PC-9 (cell line): ENCODE measurements at regions not wholly inside any gene's neighbourhood (a gene's known extent, or its start where the extent isn't known, plus 50 kb on each side); places are given as distances from the start of the nearest gene placed in this dataset.
"Not testable (repeated sequence)": the region's sequence is repeated elsewhere in the genome, so short reads cannot be mapped to it uniquely, and the experiment has no call there.

ENCODE experiments used
- BruUV-seq: library from RNA; stranded (reverse); fragments of 400-500 nt; replicated peaks from 2 replicates; lab custom pipeline; 2021; lab: Mats Ljungman, UMichigan
- CTCF ChIA-PET: fragments of 300-600 bp; sonication (Branson Sonifier 250); formaldehyde crosslinking; loops from one replicate; lab custom pipeline; 2022; ENCODE audit warnings: antibody characterized with exemption; lab: Charles Lee
- POLR2A ChIA-PET: fragments of 300-600 bp; sonication (Branson Sonifier 250); formaldehyde crosslinking; loops from one replicate; lab custom pipeline; 2022; ENCODE audit warnings: antibody characterized with exemption; ENCODE audit not compliant: unreplicated experiment; lab: Charles Lee
- DNase-seq, 2 experiments: peaks; one replicate each; pipeline versions ENCODE4 v3.0.0 to v3.0.0-alpha.2; 2015 to 2022; ENCODE audit warnings: mixed read lengths in 1 of 2
- H2AFZ ChIP-seq: fragments of 200-600 bp; sonication (generic); 2 replicates; pipeline ENCODE4 v1.8.1; 2017; ENCODE audit warnings: antibody characterized with exemption
- H3F3A ChIP-seq: fragments of 200-600 bp; sonication (generic); 2 replicates; pipeline ENCODE4 v1.8.1; 2017; ENCODE audit warnings: antibody characterized with exemption, mild to moderate bottlenecking, low read depth; ENCODE audit not compliant: insufficient read depth
- H3K27ac ChIP-seq: fragments of 200-600 bp; sonication (generic); 2 replicates; pipeline ENCODE4 v1.6.1; 2016; ENCODE audit warnings: mixed run types
- H3K27me3 ChIP-seq: fragments of 200-600 bp; sonication (generic); 2 replicates; pipeline ENCODE4 v1.6.1; 2016; ENCODE audit warnings: low read depth, mixed run types; ENCODE audit not compliant: insufficient read depth
- H3K36me3 ChIP-seq: fragments of 200-600 bp; sonication (generic); 2 replicates; pipeline ENCODE4 v1.6.1; 2016; ENCODE audit warnings: low read depth, mixed run types
- H3K4me1 ChIP-seq: fragments of 200-600 bp; sonication (generic); replicated peaks from 2 replicates; pipeline ENCODE4 v1.6.1; 2016; ENCODE audit warnings: mixed run types; ENCODE audit not compliant: insufficient read depth
- H3K4me2 ChIP-seq: fragments of 200-600 bp; sonication (generic); 2 replicates; pipeline ENCODE4 v1.6.1; 2017; ENCODE audit warnings: mixed run types
- H3K4me3 ChIP-seq: fragments of 200-600 bp; sonication (generic); 2 replicates; pipeline ENCODE4 v1.6.1; 2016; ENCODE audit warnings: mixed run types
- H3K79me2 ChIP-seq: fragments of 200-600 bp; sonication (generic); 2 replicates; pipeline ENCODE4 v1.6.1; 2017; ENCODE audit warnings: low read depth, mixed run types
- H3K9me2 ChIP-seq: fragments of 200-600 bp; sonication (generic); 2 replicates; pipeline ENCODE4 v1.8.1; 2017; ENCODE audit warnings: mild to moderate bottlenecking; ENCODE audit not compliant: insufficient read depth
- H3K9me3 ChIP-seq: fragments of 200-600 bp; sonication (generic); 2 replicates; pipeline ENCODE4 v1.8.1; 2016; ENCODE audit warnings: low read depth; ENCODE audit not compliant: insufficient read depth
- H4K20me1 ChIP-seq: fragments of 200-600 bp; sonication (generic); 2 replicates; pipeline ENCODE4 v1.8.1; 2017; ENCODE audit not compliant: insufficient read depth
- EZH2 ChIP-seq: fragments of 200-600 bp; sonication (generic); IDR thresholded peaks from 2 replicates; pipeline ENCODE4 v1.8.0; 2017; ENCODE audit warnings: antibody characterized with exemption, low read depth
- intact Hi-C: fragments of 100-400 bp; cut with micrococcal nuclease; formaldehyde crosslinking; loops from one replicate; pipeline ENCODE4 v1.10.0; 2022; ENCODE audit not compliant: unreplicated experiment
- TF ChIP-seq, protein P1 (sequence below): fragments of 200-600 bp; sonication (generic); conservative IDR thresholded peaks from 2 replicates; pipeline ENCODE4 v1.6.1; 2017; ENCODE audit warnings: mixed run types, antibody characterized with exemption, mild to moderate bottlenecking, moderate library complexity

DNA sequence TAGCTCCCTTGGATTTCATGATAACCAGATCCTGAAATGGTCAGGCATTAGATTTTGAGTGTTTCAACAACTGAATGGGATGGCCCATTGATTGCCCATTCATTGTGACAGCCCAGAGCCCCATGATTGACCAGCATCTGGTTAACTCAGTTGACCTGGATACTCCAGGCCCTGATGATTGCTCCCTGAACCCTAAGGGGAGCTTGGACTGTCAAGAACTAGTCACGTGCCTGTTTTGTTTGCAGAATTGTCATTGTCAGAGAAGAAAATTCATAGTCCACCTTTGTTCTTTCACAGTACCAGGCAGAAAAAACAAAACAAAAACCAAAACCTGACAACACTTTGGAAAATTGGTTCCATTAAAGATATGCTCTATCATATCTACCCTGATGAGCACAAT lies 241.3 kb upstream of the ONECUT1 start:
- Histone ChIP-seq H3K4me2 (no peak overlapping the region), H3K27me3 (no peaks in the 10 kb centered on the region), H3K4me3 (no peak overlapping the region), H3K9me2 (no peaks in the 10 kb centered on the region), H3K9me3 (no peaks in the 10 kb centered on the region), H4K20me1 (no peaks in the 10 kb centered on the region), H3K79me2 (no peaks in the 10 kb centered on the region), H3F3A (no peaks in the 10 kb centered on the region), H3K4me1 (no peaks in the 10 kb centered on the region), H3K36me3 (no peaks in the 10 kb centered on the region), H3K27ac (no peak overlapping the region), H2AFZ (no peak overlapping the region)
- CTCF ChIA-PET: no interaction called here
- BruUV-seq: no TSS peak
- TF ChIP-seq, protein P1, sequence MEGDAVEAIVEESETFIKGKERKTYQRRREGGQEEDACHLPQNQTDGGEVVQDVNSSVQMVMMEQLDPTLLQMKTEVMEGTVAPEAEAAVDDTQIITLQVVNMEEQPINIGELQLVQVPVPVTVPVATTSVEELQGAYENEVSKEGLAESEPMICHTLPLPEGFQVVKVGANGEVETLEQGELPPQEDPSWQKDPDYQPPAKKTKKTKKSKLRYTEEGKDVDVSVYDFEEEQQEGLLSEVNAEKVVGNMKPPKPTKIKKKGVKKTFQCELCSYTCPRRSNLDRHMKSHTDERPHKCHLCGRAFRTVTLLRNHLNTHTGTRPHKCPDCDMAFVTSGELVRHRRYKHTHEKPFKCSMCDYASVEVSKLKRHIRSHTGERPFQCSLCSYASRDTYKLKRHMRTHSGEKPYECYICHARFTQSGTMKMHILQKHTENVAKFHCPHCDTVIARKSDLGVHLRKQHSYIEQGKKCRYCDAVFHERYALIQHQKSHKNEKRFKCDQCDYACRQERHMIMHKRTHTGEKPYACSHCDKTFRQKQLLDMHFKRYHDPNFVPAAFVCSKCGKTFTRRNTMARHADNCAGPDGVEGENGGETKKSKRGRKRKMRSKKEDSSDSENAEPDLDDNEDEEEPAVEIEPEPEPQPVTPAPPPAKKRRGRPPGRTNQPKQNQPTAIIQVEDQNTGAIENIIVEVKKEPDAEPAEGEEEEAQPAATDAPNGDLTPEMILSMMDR: no peak
- TF ChIP-seq EZH2: no peak
- no peak for DNase-seq
- POLR2A ChIA-PET: no interaction called here
- intact Hi-C loops: no loop called here

DNA sequence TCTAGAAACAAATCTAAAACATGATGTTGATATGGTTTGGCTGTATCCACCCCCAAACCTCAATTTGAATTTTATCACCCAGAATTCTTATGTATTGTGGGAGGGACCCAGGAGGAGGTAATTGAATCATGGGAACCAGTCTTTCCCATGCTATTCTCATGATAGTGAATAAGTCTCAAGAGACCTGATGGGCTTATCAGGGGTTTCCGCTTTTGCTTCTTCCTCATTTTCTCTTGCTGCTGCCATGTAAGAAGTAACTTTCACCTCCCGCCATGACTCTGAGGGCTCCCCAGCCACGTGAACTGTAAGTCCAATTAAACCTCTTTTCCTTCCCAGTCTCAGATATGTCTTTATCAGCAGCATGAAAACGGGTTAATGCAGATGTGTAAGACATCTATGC lies 232.7 kb upstream of the ONECUT1 start:
- POLR2A ChIA-PET: no interaction called here
- CTCF ChIA-PET: no interaction called here
- no TSS peak for BruUV-seq

DNA sequence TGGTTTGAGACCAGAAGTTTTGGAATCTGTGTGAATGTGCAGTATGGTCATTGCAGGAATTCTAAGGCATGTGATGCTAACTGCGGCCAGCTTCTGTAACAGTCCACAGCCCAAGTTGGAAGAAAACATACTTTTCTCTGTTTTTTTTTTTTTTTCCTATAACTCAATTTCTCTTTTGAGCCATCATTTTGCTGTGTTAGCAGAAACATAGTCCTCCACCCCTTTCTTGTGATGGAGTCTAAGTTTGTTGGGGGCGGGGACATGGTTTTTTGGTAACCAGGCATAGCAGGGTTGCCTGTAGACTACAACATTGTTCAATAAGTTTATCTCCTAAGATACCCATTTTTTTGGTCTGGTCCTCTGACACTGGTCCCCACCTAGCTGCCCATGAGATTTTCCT lies 223.2 kb upstream of the ONECUT1 start:
- Histone ChIP-seq H3K4me3 (no peak overlapping the region), H3K79me2 (no peaks in the 10 kb centered on the region), H3K9me3 (no peaks in the 10 kb centered on the region), H3F3A (no peaks in the 10 kb centered on the region), H3K27me3 (no peaks in the 10 kb centered on the region), H3K4me2 (no peak overlapping the region), H4K20me1 (no peaks in the 10 kb centered on the region), H3K36me3 (no peaks in the 10 kb centered on the region), H3K4me1 (no peaks in the 10 kb centered on the region), H2AFZ (no peak overlapping the region), H3K9me2 (no peaks in the 10 kb centered on the region), H3K27ac (no peak overlapping the region)
- DNase-seq: no peak
- no TSS peak for BruUV-seq
- intact Hi-C loops: no loop called here
- ChIA-PET POLR2A (no interaction called here), CTCF (no interaction called here)
- TF ChIP-seq EZH2: no peak
- TF ChIP-seq, protein P1: no peak

More for the DNA sequence above, 232.7 kb upstream of the ONECUT1 start:
- H3K4me3 ChIP-seq: no peak overlapping the region
- TF ChIP-seq, protein P1: no peak
- TF ChIP-seq EZH2: no peak
- H3K9me3 ChIP-seq: no peaks in the 10 kb centered on the region
- H3K4me2 ChIP-seq: no peak overlapping the region
- no peak for DNase-seq
- no peak overlapping the region for H2AFZ ChIP-seq
- H3F3A ChIP-seq: no peaks in the 10 kb centered on the region
- no peaks in the 10 kb centered on the region for H3K36me3 ChIP-seq
- H3K27me3 ChIP-seq: no peaks in the 10 kb centered on the region
- H3K27ac ChIP-seq: no peak overlapping the region
- intact Hi-C loops: no loop called here
- no peaks in the 10 kb centered on the region for H4K20me1 ChIP-seq
- no peaks in the 10 kb centered on the region for H3K9me2 ChIP-seq
- no peaks in the 10 kb centered on the region for H3K79me2 ChIP-seq
- no peaks in the 10 kb centered on the region for H3K4me1 ChIP-seq

DNA sequence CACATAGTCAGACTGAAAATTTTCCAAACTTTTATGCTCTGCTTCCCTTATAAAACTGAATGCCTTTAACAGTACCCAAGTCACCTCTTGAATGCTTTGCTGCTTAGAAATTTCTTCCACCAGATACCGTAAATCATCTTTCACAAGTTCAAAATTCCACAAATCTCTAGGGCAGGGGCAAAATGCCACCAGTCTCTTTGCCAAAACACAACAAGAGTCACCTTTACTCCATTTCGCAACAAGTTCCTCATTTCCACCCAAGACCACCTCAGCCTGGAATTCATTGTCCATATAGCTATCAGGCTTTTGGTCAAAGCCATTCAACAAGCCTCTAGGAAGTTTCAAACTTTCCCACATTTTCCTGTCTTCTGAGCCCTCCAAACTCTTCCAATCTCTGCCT lies 221.6 kb upstream of the ONECUT1 start:
- H3F3A ChIP-seq, POLR2A ChIA-PET, H4K20me1 ChIP-seq, H3K36me3 ChIP-seq, H2AFZ ChIP-seq, DNase-seq, H3K4me2 ChIP-seq, H3K4me1 ChIP-seq, H3K4me3 ChIP-seq, CTCF ChIA-PET, H3K79me2 ChIP-seq, H3K27me3 ChIP-seq, H3K9me3 ChIP-seq, H3K27ac ChIP-seq, BruUV-seq, intact Hi-C loops, H3K9me2 ChIP-seq: not testable (repeated sequence)
